Lung microvascular endothelial cell (primary cell): ENCODE measurements at regions not wholly inside any gene's neighbourhood (a gene's known extent, or its start where the extent isn't known, plus 50 kb on each side); places are given as distances from the start of the nearest gene placed in this dataset.

ENCODE experiments used
- DNase-seq, 2 donors: peaks; one replicate each; pipeline versions ENCODE4 v3.0.0 to v3.0.0-alpha.2; 2010; ENCODE audit warnings: low read depth in 2 of 2

- no peak for DNase-seq
Measured at GRCh38 chr18:6648581-6648980, 80.9 kb upstream of the ARHGAP28 start.

- DNase-seq: no peak
Measured at GRCh38 chr18:6649421-6650126, 79.9 kb upstream of the ARHGAP28 start.

- DNase-seq: no peak
Measured at GRCh38 chr18:6650127-6650507, 79.4 kb upstream of the ARHGAP28 start.

GRCh38 chr18:6650747-6651146, 78.8 kb upstream of the ARHGAP28 start:
- DNase-seq: no peak

GRCh38 chr18:6652098-6652497, 77.4 kb upstream of the ARHGAP28 start:
- DNase-seq: no peak

GRCh38 chr18:6653880-6654279, 75.6 kb upstream of the ARHGAP28 start:
- DNase-seq: no peak

- no peak for DNase-seq
Measured at GRCh38 chr18:6659963-6660725, 69.4 kb upstream of the ARHGAP28 start.

- DNase-seq: no peak
Measured at GRCh38 chr18:6661692-6662415, 67.7 kb upstream of the ARHGAP28 start.

GRCh38 chr18:6666012-6666685, 63.4 kb upstream of the ARHGAP28 start:
- no peak for DNase-seq

GRCh38 chr18:6668836-6669235, 60.7 kb upstream of the ARHGAP28 start:
- no peak for DNase-seq

- DNase-seq: no peak
Measured at GRCh38 chr18:6672821-6673308, 56.7 kb upstream of the ARHGAP28 start.

- DNase-seq: no peak
Measured at GRCh38 chr18:6677086-6677485, 52.4 kb upstream of the ARHGAP28 start.

- DNase-seq: no peak
Measured at GRCh38 chr18:6679201-6679600, 50.3 kb upstream of the ARHGAP28 start.
